ENCODE measurements at regions not wholly inside any gene's neighbourhood (a gene's known extent, or its start where the extent isn't known, plus 50 kb on each side); places are given as distances from the start of the nearest gene placed in this dataset.

GRCh38 chr11:43164831-43165230 is 147.0 kb upstream of the API5 start:
- TF ChIP-seq CTCF (IDR thresholded peaks at IDR 0.05) (no peak), POLR2A (IDR thresholded peaks at IDR 0.05) (no peak), POLR2AphosphoS5 (IDR thresholded peaks at IDR 0.05) (no peak), EP300 (IDR thresholded peaks at IDR 0.05) (no peak)

Data from suprapubic skin (tissue), 4 donors.